ENCODE measurements at regions not wholly inside any gene's neighbourhood (a gene's known extent, or its start where the extent isn't known, plus 50 kb on each side); places are given as distances from the start of the nearest gene placed in this dataset.

DNA sequence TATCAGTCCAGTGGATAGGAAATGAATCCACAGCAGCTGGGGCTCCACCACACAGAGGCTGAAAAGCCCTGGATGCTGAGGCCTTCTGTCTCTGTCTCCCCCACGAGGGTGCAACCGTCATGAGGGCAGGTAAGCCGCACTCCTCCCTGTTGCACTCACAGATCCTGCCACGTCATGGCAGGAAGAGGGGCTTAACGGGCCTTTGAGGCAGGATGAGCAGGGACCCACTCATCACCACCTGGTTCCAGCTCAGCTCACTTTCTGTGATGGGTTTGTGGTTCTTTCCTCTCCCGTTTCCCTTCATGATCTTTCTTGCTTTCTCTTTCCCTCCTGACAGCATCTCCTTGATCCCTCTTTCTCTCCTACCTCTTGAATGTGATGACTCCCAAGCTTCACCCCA lies 575.2 kb downstream of the CCDC171 start:
- TF ChIP-seq, protein P1, sequence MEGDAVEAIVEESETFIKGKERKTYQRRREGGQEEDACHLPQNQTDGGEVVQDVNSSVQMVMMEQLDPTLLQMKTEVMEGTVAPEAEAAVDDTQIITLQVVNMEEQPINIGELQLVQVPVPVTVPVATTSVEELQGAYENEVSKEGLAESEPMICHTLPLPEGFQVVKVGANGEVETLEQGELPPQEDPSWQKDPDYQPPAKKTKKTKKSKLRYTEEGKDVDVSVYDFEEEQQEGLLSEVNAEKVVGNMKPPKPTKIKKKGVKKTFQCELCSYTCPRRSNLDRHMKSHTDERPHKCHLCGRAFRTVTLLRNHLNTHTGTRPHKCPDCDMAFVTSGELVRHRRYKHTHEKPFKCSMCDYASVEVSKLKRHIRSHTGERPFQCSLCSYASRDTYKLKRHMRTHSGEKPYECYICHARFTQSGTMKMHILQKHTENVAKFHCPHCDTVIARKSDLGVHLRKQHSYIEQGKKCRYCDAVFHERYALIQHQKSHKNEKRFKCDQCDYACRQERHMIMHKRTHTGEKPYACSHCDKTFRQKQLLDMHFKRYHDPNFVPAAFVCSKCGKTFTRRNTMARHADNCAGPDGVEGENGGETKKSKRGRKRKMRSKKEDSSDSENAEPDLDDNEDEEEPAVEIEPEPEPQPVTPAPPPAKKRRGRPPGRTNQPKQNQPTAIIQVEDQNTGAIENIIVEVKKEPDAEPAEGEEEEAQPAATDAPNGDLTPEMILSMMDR (optimal IDR thresholded peaks at IDR 0.05 in 1 of 3, IDR thresholded peaks at IDR 0.05 in 1 of 3, conservative IDR thresholded peaks at IDR 0.05 in 1 of 3; ENCODE audit: extremely low read depth in 1 of 3, insufficient read depth in 2 of 3, low read length in 3 of 3) = no peak
- TF ChIP-seq EZH2 (IDR thresholded peaks at IDR 0.05; ENCODE audit: low read length) = no peak
